Osteocyte (in vitro differentiated cells): ENCODE measurements at regions not wholly inside any gene's neighbourhood (a gene's known extent, or its start where the extent isn't known, plus 50 kb on each side); places are given as distances from the start of the nearest gene placed in this dataset.

Source experiments
- DNase-seq: peaks from one replicate; pipeline ENCODE4 v3.0.0; 2021; ENCODE audit warnings: mixed read lengths; ENCODE audit not compliant: unreplicated experiment; ENCODE audit errors: extremely low spot score
- H3K27ac Mint-ChIP-seq: one replicate; pipeline ENCODE4 v1.8.0; 2021; ENCODE audit warnings: mild to moderate bottlenecking, mixed read lengths; ENCODE audit not compliant: unreplicated experiment
- H3K27me3 Mint-ChIP-seq: one replicate; pipeline ENCODE4 v1.8.0; 2021; ENCODE audit warnings: mixed read lengths; ENCODE audit not compliant: unreplicated experiment
- H3K36me3 Mint-ChIP-seq: one replicate; pipeline ENCODE4 v1.8.0; 2021; ENCODE audit warnings: mixed read lengths; ENCODE audit not compliant: unreplicated experiment
- H3K4me1 Mint-ChIP-seq: one replicate; pipeline ENCODE4 v1.8.0; 2021; ENCODE audit warnings: mixed read lengths; ENCODE audit not compliant: unreplicated experiment
- H3K4me3 Mint-ChIP-seq: one replicate; pipeline ENCODE4 v1.8.0; 2021; ENCODE audit warnings: mild to moderate bottlenecking, moderate library complexity, mixed read lengths; ENCODE audit not compliant: unreplicated experiment
- H3K9me3 Mint-ChIP-seq: one replicate; pipeline ENCODE4 v1.8.0; 2021; ENCODE audit warnings: mixed read lengths; ENCODE audit not compliant: unreplicated experiment
- TF ChIP-seq, protein P1 (sequence below): fragments of 200-600 bp; sonication (generic); IDR thresholded peaks from 2 replicates; pipeline ENCODE4 v1.5.0; 2021; ENCODE audit warnings: antibody characterized with exemption, mild to moderate bottlenecking, moderate library complexity

DNA sequence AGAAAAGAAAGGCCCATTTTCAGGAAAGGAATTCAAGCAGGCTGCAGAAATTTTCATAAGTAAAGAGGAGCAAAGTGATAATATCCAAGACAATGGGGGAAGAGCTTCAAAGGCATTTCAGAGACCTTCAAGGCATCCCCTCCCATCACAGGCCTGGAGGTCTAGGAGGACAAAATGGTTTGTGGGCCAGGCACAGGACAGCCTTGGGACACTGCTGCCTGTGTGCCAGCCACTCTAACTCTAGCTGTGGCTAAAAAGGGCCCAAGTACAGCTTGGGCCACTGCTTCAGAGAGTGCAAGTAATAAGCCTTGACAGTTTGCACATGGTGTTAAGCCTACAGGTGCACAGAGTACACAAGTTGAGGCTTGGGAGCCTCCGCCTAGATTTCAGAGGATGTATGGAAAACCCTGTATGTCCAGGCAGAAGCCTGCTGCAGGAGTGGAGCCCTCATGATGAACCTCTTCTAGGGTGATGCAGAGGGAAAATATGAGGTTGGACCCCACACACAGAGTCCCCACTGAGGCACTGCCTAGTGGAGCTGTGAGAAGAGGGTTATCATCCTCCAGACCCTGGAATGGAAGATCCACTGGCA, 51.8 kb upstream of the ZSWIM5 start:
- Mint-ChIP-seq H3K27ac (no peak overlapping the region), H3K36me3 (no peaks in the 10 kb centered on the region), H3K27me3 (peaks cover 8% of the 10 kb centered on the region), H3K4me3 (no peak overlapping the region), H3K9me3 (peaks cover 21% of the 10 kb centered on the region), H3K4me1 (peaks cover 13% of the 10 kb centered on the region)
- DNase-seq, result no peak
- TF ChIP-seq, protein P1, sequence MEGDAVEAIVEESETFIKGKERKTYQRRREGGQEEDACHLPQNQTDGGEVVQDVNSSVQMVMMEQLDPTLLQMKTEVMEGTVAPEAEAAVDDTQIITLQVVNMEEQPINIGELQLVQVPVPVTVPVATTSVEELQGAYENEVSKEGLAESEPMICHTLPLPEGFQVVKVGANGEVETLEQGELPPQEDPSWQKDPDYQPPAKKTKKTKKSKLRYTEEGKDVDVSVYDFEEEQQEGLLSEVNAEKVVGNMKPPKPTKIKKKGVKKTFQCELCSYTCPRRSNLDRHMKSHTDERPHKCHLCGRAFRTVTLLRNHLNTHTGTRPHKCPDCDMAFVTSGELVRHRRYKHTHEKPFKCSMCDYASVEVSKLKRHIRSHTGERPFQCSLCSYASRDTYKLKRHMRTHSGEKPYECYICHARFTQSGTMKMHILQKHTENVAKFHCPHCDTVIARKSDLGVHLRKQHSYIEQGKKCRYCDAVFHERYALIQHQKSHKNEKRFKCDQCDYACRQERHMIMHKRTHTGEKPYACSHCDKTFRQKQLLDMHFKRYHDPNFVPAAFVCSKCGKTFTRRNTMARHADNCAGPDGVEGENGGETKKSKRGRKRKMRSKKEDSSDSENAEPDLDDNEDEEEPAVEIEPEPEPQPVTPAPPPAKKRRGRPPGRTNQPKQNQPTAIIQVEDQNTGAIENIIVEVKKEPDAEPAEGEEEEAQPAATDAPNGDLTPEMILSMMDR, result no peak

DNA sequence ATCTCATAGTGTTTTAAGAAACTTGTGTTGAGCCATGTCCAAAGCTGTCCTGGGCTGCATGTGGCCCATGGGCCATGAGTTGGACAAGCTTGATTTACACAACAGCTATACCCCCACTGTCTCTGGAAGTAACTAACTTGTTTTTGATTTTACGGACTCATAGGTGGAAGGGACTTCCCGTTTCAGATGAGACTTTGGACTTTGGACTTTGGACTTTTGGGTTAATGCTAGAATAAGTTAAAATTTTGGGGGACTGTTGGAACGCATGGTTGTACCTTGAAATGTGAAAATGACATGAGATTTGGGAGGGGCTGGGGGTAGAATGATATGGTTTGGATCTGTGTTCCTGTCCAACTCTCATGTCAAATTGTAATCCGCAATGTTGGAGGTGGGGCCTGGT, 52.6 kb upstream of the ZSWIM5 start:
- H3K27me3 Mint-ChIP-seq, result peaks cover 8% of the 10 kb centered on the region
- H3K36me3 Mint-ChIP-seq, result no peaks in the 10 kb centered on the region
- H3K4me3 Mint-ChIP-seq, result no peak overlapping the region
- DNase-seq, result no peak
- peaks cover 13% of the 10 kb centered on the region for H3K4me1 Mint-ChIP-seq
- H3K27ac Mint-ChIP-seq, result no peak overlapping the region
- peaks cover 21% of the 10 kb centered on the region for H3K9me3 Mint-ChIP-seq
- TF ChIP-seq, protein P1, result no peak

DNA sequence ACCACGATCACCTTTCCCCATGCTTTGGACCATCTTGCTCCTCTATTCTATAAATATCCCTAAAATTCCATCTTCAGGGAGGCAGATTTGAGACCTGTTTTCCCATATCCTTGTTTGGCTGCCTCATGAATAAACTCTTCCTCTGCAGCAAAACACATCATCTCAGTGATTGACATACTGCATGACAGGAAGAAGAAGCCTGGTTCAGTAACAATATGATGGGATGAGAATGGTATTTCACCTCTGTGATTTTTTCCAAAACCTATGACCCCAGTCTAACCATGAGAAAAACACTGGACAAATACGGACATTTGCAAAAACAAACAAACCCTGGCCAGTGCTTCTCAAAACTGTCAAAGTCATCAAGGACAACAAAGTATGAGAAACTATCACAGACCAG, 53.8 kb upstream of the ZSWIM5 start:
- Mint-ChIP-seq H3K4me3 (no peak overlapping the region), H3K36me3 (no peaks in the 10 kb centered on the region), H3K27me3 (peaks cover 3% of the 10 kb centered on the region), H3K27ac (peak overlapping the region; percentile 20), H3K9me3 (peaks cover 21% of the 10 kb centered on the region), H3K4me1 (peaks cover 13% of the 10 kb centered on the region)
- DNase-seq, result no peak
- TF ChIP-seq, protein P1, result no peak

DNA sequence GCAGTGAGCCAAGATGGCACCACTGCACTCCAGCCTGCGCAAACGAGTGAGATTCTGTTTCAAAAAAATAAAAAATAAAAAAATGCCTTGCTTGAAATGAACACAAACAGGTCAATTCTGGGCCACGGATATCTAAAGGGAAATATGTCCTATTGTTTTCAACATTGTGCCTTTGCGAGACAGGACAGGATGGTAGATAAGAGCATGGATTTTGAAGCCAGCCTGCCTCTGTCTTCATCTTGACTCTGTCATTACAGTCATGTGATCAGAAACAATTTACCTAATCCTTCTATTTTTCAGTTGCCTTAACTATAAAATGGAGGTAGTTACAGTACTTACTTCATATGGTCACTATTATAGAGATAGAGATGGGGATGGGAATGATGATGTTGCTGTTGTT, 56.7 kb upstream of the ZSWIM5 start:
- Mint-ChIP-seq H3K27me3 (peaks cover 3% of the 10 kb centered on the region), H3K4me1 (peaks cover 33% of the 10 kb centered on the region), H3K36me3 (no peaks in the 10 kb centered on the region), H3K4me3 (no peak overlapping the region), H3K27ac (no peak overlapping the region), H3K9me3 (peaks cover 13% of the 10 kb centered on the region)
- no peak for DNase-seq
- TF ChIP-seq, protein P1, result no peak

DNA sequence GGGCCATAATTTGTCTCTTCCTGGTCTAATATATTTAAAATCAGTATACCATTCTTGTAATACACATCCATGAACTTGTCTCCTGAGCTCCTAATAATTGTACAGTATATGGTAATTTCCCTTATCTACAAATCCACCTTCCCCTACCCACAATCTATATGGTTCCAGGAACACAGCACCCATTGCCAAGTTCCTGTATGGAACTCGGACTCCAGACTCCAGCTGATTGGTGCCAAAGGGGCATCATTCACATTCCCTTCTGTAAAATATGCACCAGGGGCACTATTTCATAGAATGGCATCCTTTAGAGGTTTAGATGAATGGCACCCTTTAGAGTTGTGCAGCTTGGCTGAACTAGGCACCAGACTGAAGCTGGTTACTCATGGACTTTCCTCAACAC, 58.8 kb upstream of the ZSWIM5 start:
- no peak overlapping the region for H3K4me3 Mint-ChIP-seq
- TF ChIP-seq, protein P1, result no peak
- peaks cover 9% of the 10 kb centered on the region for H3K9me3 Mint-ChIP-seq
- no peak for DNase-seq
- H3K27me3 Mint-ChIP-seq, result peaks cover 3% of the 10 kb centered on the region
- H3K27ac Mint-ChIP-seq, result peak overlapping the region; percentile 27
- H3K36me3 Mint-ChIP-seq, result no peaks in the 10 kb centered on the region
- peaks cover 29% of the 10 kb centered on the region for H3K4me1 Mint-ChIP-seq
